Erythroblast (primary cell): ENCODE measurements at regions not wholly inside any gene's neighbourhood (a gene's known extent, or its start where the extent isn't known, plus 50 kb on each side); places are given as distances from the start of the nearest gene placed in this dataset.

Source experiments
- GATA1 ChIP-seq: IDR thresholded peaks from 2 replicates; pipeline ENCODE4 v1.6.1; 2011; ENCODE audit warnings: low read depth, mild to moderate bottlenecking, control low read depth, low read length, moderate library complexity
- POLR2A ChIP-seq: IDR thresholded peaks from 2 replicates; pipeline ENCODE4 v1.6.1; 2011; ENCODE audit warnings: mild to moderate bottlenecking, low read length

- TF ChIP-seq POLR2A (no peak), GATA1 (no peak)
Observed at GRCh38 chr13:99065235-99066015, 87.6 kb upstream of the DOCK9 start.
